ENCODE measurements at regions not wholly inside any gene's neighbourhood (a gene's known extent, or its start where the extent isn't known, plus 50 kb on each side); places are given as distances from the start of the nearest gene placed in this dataset.

GRCh38 chr15:70602281-70602680, 161.1 kb downstream of the UACA start:
- Histone ChIP-seq H3K4me2 (ENCODE audit: control insufficient read depth, insufficient read depth) (no peak overlapping the region), H3K36me3 (ENCODE audit: control insufficient read depth in 2 of 2, insufficient read depth in 2 of 2, low read length in 1 of 2) (no peaks in the 10 kb centered on the region), H3K27me3 (replicated peaks in 1 of 2; ENCODE audit: control insufficient read depth in 2 of 2, insufficient read depth in 2 of 2, low read length in 1 of 2) (peaks cover 0 to 2% of the 10 kb centered on the region in 2 experiments; a peak in 3 of 4 replicates), H3K9ac (ENCODE audit: control insufficient read depth, insufficient read depth, low read length) (no peak overlapping the region), H4K20me1 (ENCODE audit: control insufficient read depth, insufficient read depth) (no peaks in the 10 kb centered on the region), H3K4me1 (ENCODE audit: control insufficient read depth, insufficient read depth, low read length) (no peaks in the 10 kb centered on the region), H3K4me3 (no peak overlapping the region), H2AFZ (ENCODE audit: control insufficient read depth, low read depth, low read length) (no peak overlapping the region), H3K9me3 (replicated peaks; ENCODE audit: control insufficient read depth, insufficient read depth, low read length) (no peaks in the 10 kb centered on the region), H3K79me2 (ENCODE audit: control insufficient read depth, insufficient read depth, low read length) (no peaks in the 10 kb centered on the region), H3K27ac (ENCODE audit: control insufficient read depth, insufficient read depth) (no peak overlapping the region)
- ChIA-PET POLR2A (interaction anchor here (0.6 kb wide), 1 partner anchor 74 kb away, joined by 3 read pairs; no protein-coding TSS in a partner anchor), RAD21 (ENCODE audit: unreplicated experiment) (no interaction called here), SMC1A (ENCODE audit: uncharacterized antibody, unreplicated experiment) (interaction anchor here (0.7 kb wide), 1 partner anchor 97 kb away, joined by 3 read pairs; no protein-coding TSS in a partner anchor), CTCF (interaction anchor here (1.2 kb wide), 1 partner anchor 12 kb away, joined by 3 read pairs; no protein-coding TSS in a partner anchor)
- TF ChIP-seq FOXK2 (IDR thresholded peaks at IDR 0.05) (no peak), POU2F2 (IDR thresholded peaks at IDR 0.05; ENCODE audit: borderline replicate concordance, low read depth, low read length) (no peak), MTA3 (IDR thresholded peaks at IDR 0.05; ENCODE audit: borderline replicate concordance, low read length) (no peak), GABPA (IDR thresholded peaks at IDR 0.05; ENCODE audit: low read depth) (no peak), POLR2A (IDR thresholded peaks at IDR 0.05; ENCODE audit: low read depth, low read length) (no peak)
- no TSS peak for BruUV-seq (replicated peaks)
- intact Hi-C loops (cut with micrococcal nuclease; ENCODE audit: unreplicated experiment) (no loop called here), in situ Hi-C loops (cut with MboI) (loop anchor here (5.0 kb wide), 1 partner anchor 50 kb away; no protein-coding TSS in a partner anchor)
- DNase-seq (ENCODE audit: low read depth, low spot score): no peak
- FAIRE-seq: no peak
- WGBS (ENCODE audit: insufficient coverage, insufficient replicate concordance, low lambda C conversion rate, missing lambda C conversion rate): 12% methylated on average over 4 of the region's 4 CpGs
- ATAC-seq: no peak

GRCh38 chr15:70597945-70598344, 165.4 kb downstream of the UACA start:
- 73% methylated on average over 3 of the region's 3 CpGs for WGBS (ENCODE audit: insufficient coverage, insufficient replicate concordance, low lambda C conversion rate, missing lambda C conversion rate)
- no peaks in the 10 kb centered on the region; a peak in 1 of 4 replicates for H3K27me3 ChIP-seq (replicated peaks in 1 of 2; ENCODE audit: control insufficient read depth in 2 of 2, insufficient read depth in 2 of 2, low read length in 1 of 2)
- RAD21 ChIA-PET (ENCODE audit: unreplicated experiment): no interaction called here
- FAIRE-seq (no peak), DNase-seq (ENCODE audit: low read depth, low spot score) (no peak), ATAC-seq (no peak)
- no peaks in the 10 kb centered on the region for H3K36me3 ChIP-seq (ENCODE audit: control insufficient read depth in 2 of 2, insufficient read depth in 2 of 2, low read length in 1 of 2)
- H3K9me3 ChIP-seq (replicated peaks; ENCODE audit: control insufficient read depth, insufficient read depth, low read length): no peaks in the 10 kb centered on the region; the same call in 2 of the 3 replicates
- H3K79me2 ChIP-seq (ENCODE audit: control insufficient read depth, insufficient read depth, low read length): no peaks in the 10 kb centered on the region
- TF ChIP-seq TAF1 (IDR thresholded peaks at IDR 0.05; ENCODE audit: borderline replicate concordance, low read depth, low read length): no peak
- TF ChIP-seq STAT3 (IDR thresholded peaks at IDR 0.05; ENCODE audit: low read depth, low read length): no peak
- no peak for TF ChIP-seq RBBP5 (conservative IDR thresholded peaks at IDR 0.05)
- no peak for TF ChIP-seq CREM (IDR thresholded peaks at IDR 0.05; ENCODE audit: low read depth)
- TF ChIP-seq TCF12 (IDR thresholded peaks at IDR 0.05; ENCODE audit: low read depth, low read length): no peak
- no peak for TF ChIP-seq ZZZ3 (IDR thresholded peaks at IDR 0.05; ENCODE audit: control insufficient read depth, insufficient read length, low read depth)
- TF ChIP-seq HCFC1 (IDR thresholded peaks at IDR 0.05; ENCODE audit: low read length): no peak
- no peak for TF ChIP-seq EP300 (IDR thresholded peaks at IDR 0.05; ENCODE audit: borderline replicate concordance in 1 of 2, control insufficient read depth in 1 of 2, low read depth in 2 of 2, low read length in 2 of 2)
- no peak for TF ChIP-seq SMARCA5 (IDR thresholded peaks at IDR 0.05)
- no peak for TF ChIP-seq RB1 (IDR thresholded peaks at IDR 0.05; ENCODE audit: borderline replicate concordance)
- no peak for TF ChIP-seq JUNB (IDR thresholded peaks at IDR 0.05)
- CTCF ChIA-PET: no interaction called here
- in situ Hi-C loops (cut with MboI) (no loop called here), intact Hi-C loops (cut with micrococcal nuclease; ENCODE audit: unreplicated experiment) (no loop called here)
- SMC1A ChIA-PET (ENCODE audit: uncharacterized antibody, unreplicated experiment): no interaction called here
- no peaks in the 10 kb centered on the region for H3K4me1 ChIP-seq (ENCODE audit: control insufficient read depth, insufficient read depth, low read length)
- H3K4me2 ChIP-seq (ENCODE audit: control insufficient read depth, insufficient read depth): no peak overlapping the region
- no TSS peak for BruUV-seq (replicated peaks)
- H3K4me3 ChIP-seq: no peak overlapping the region
- H3K9ac ChIP-seq (ENCODE audit: control insufficient read depth, insufficient read depth, low read length): no peak overlapping the region
- H2AFZ ChIP-seq (ENCODE audit: control insufficient read depth, low read depth, low read length): no peak overlapping the region
- H4K20me1 ChIP-seq (ENCODE audit: control insufficient read depth, insufficient read depth): no peaks in the 10 kb centered on the region
- H3K27ac ChIP-seq (ENCODE audit: control insufficient read depth, insufficient read depth): no peak overlapping the region
- POLR2A ChIA-PET: no interaction called here
